OCI-LY7 (cell line): ENCODE measurements at regions not wholly inside any gene's neighbourhood (a gene's known extent, or its start where the extent isn't known, plus 50 kb on each side); places are given as distances from the start of the nearest gene placed in this dataset.

Experiments
- BruUV-seq: library from RNA; stranded (reverse); fragments of 400-500 nt; replicated peaks from 2 replicates; lab custom pipeline; 2021; lab: Mats Ljungman, UMichigan
- CTCF ChIA-PET: fragments of 300-600 bp; sonication (Branson Sonifier 250); formaldehyde crosslinking; loops from one replicate; lab custom pipeline; 2022; ENCODE audit warnings: antibody characterized with exemption; ENCODE audit not compliant: unreplicated experiment; lab: Charles Lee
- POLR2A ChIA-PET: fragments of 300-600 bp; sonication (Branson Sonifier 250); formaldehyde crosslinking; loops from one replicate; lab custom pipeline; 2022; ENCODE audit warnings: antibody characterized with exemption; lab: Charles Lee
- DNase-seq: peaks from one replicate; pipeline ENCODE4 v3.0.0-alpha.2; 2015; ENCODE audit warnings: low spot score
- H2AFZ ChIP-seq: fragments of 200-600 bp; sonication (generic), shearing (Covaris generic); 2 replicates; pipeline ENCODE4 v1.6.1; 2014; ENCODE audit warnings: mild to moderate bottlenecking, antibody characterized with exemption, low read length, moderate library complexity
- H3K27ac ChIP-seq: fragments of 200-600 bp; sonication (generic); 2 replicates; pipeline ENCODE4 v1.5.1; 2014; ENCODE audit warnings: mixed run types, low read depth, mild to moderate bottlenecking, moderate library complexity, low read length, inconsistent platforms; ENCODE audit not compliant: poor library complexity, severe bottlenecking
- H3K36me3 ChIP-seq: fragments of 200-600 bp; sonication (generic); 2 replicates; pipeline ENCODE4 v1.6.1; 2014; ENCODE audit warnings: mild to moderate bottlenecking, antibody characterized with exemption, low read length, moderate library complexity, mixed read lengths; ENCODE audit not compliant: insufficient read depth
- H3K4me1 ChIP-seq: fragments of 200-600 bp; sonication (generic); 2 replicates; pipeline ENCODE4 v1.5.1; 2014; ENCODE audit warnings: mild to moderate bottlenecking, low read length; ENCODE audit not compliant: insufficient read depth, poor library complexity, severe bottlenecking
- H3K4me2 ChIP-seq: fragments of 200-600 bp; sonication (generic); 2 replicates; pipeline ENCODE4 v1.6.1; 2014; ENCODE audit warnings: mild to moderate bottlenecking, low read length
- H3K4me3 ChIP-seq: fragments of 200-600 bp; sonication (generic); 2 replicates; pipeline ENCODE4 v1.5.1; 2014; ENCODE audit warnings: mild to moderate bottlenecking, low read depth, low read length; ENCODE audit not compliant: poor library complexity, severe bottlenecking
- H3K79me2 ChIP-seq: fragments of 200-600 bp; sonication (generic); 2 replicates; pipeline ENCODE4 v1.6.1; 2016; ENCODE audit warnings: low read depth, mild to moderate bottlenecking, low read length, moderate library complexity, mixed read lengths; ENCODE audit not compliant: insufficient read depth
- H3K9me2 ChIP-seq: fragments of 200-600 bp; sonication (generic); 2 replicates; pipeline ENCODE4 v1.6.1; 2016; ENCODE audit warnings: mild to moderate bottlenecking, low read length, mixed read lengths; ENCODE audit not compliant: insufficient read depth
- H3K9me3 ChIP-seq: fragments of 200-600 bp; sonication (generic); 2 replicates; pipeline ENCODE4 v1.6.1; 2014; ENCODE audit warnings: mild to moderate bottlenecking, mixed run types, low read length, mixed read lengths
- H4K20me1 ChIP-seq: fragments of 200-600 bp; sonication (generic); 2 replicates; pipeline ENCODE4 v1.6.1; 2014; ENCODE audit warnings: mild to moderate bottlenecking, antibody characterized with exemption, low read length, moderate library complexity, mixed read lengths; ENCODE audit not compliant: insufficient read depth
- EZH2phosphoT487 ChIP-seq: fragments of 200-600 bp; sonication (generic); IDR thresholded peaks from 2 replicates; pipeline ENCODE4 v1.6.1; 2018; ENCODE audit warnings: low read depth, borderline replicate concordance, mild to moderate bottlenecking, mixed run types, antibody characterized with exemption, low read length, moderate library complexity, mixed read lengths
- intact Hi-C: fragments of 100-400 bp; cut with micrococcal nuclease; formaldehyde crosslinking; loops from one replicate; pipeline ENCODE4 v1.10.0; 2022; ENCODE audit not compliant: unreplicated experiment
- TF ChIP-seq, protein P1 (sequence below): fragments of 200-600 bp; sonication (generic); conservative IDR thresholded peaks from 2 replicates; pipeline ENCODE4 v1.5.1; 2014; ENCODE audit warnings: mild to moderate bottlenecking, antibody characterized with exemption, low read length, moderate library complexity, mixed read lengths

DNA sequence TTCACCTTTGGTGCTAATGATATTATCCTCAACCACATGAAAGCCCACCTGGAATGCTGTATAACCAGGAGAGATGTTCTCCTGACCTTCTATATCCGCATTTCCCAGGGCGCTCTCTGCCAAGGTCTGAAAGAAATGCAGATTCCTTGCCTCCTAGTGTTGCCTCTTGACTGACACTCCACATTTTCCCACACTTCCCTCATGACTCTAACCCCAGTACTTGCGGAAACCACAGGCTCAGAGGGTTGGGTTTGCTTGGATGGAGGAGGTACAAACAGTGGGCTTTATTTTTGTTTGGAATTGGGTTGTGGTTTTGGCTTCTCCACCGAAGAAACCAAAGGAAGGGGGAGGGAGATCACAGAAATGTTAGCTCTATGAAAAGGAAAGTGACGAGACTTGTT, 222.9 kb upstream of the CELF2 start:
- Histone ChIP-seq H4K20me1 (no peaks in the 10 kb centered on the region), H3K9me3 (no peaks in the 10 kb centered on the region), H3K4me2 (no peak overlapping the region), H2AFZ (no peak overlapping the region), H3K9me2 (no peaks in the 10 kb centered on the region), H3K27ac (no peak overlapping the region), H3K4me1 (no peaks in the 10 kb centered on the region), H3K79me2 (no peaks in the 10 kb centered on the region), H3K4me3 (no peak overlapping the region), H3K36me3 (no peaks in the 10 kb centered on the region)
- BruUV-seq = no TSS peak
- CTCF ChIA-PET = no interaction called here
- POLR2A ChIA-PET = interaction anchor here (0.9 kb wide), 1 partner anchor 11 kb away, joined by 3 read pairs; no protein-coding TSS in a partner anchor
- intact Hi-C loops = no loop called here
- no peak for TF ChIP-seq EZH2phosphoT487
- TF ChIP-seq, protein P1, sequence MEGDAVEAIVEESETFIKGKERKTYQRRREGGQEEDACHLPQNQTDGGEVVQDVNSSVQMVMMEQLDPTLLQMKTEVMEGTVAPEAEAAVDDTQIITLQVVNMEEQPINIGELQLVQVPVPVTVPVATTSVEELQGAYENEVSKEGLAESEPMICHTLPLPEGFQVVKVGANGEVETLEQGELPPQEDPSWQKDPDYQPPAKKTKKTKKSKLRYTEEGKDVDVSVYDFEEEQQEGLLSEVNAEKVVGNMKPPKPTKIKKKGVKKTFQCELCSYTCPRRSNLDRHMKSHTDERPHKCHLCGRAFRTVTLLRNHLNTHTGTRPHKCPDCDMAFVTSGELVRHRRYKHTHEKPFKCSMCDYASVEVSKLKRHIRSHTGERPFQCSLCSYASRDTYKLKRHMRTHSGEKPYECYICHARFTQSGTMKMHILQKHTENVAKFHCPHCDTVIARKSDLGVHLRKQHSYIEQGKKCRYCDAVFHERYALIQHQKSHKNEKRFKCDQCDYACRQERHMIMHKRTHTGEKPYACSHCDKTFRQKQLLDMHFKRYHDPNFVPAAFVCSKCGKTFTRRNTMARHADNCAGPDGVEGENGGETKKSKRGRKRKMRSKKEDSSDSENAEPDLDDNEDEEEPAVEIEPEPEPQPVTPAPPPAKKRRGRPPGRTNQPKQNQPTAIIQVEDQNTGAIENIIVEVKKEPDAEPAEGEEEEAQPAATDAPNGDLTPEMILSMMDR = no peak
- DNase-seq = no peak

DNA sequence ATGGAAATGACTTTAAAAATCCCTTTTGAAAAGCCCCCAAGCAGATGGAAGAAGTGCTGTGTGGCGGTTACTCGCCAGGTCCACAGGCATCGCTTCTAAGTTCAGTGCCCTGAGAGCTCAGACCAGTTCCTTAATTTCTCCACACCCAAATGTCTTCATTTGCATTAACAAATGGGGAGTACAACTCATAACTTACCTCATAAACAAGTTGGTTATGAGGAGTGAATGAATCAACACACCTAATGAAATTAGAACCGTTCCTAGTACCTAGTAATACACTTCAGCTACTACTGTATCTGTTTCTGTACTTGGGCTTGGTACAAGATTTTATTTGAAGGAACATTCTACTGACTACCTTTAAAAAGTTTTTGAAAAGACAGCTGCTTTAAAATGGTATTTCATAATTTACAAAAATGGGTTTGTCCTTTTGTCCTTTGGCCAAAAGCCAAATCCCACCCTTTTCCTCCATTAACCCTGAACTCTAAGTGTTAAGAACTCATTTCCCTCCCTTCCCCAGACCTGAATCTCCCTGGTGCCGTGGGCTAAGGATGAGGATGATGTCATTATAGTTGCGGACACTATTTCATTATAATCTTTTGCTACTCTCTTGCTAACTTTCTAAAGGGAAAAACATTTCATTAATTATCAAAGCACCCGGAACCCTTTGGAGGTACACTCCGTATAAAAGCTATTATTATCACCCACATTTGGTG, 221.5 kb upstream of the CELF2 start:
- no peak overlapping the region for H3K27ac ChIP-seq

More for the DNA sequence above, 221.5 kb upstream of the CELF2 start:
- no peak overlapping the region for H3K4me3 ChIP-seq
- no peaks in the 10 kb centered on the region for H3K9me3 ChIP-seq
- DNase-seq = no peak
- CTCF ChIA-PET = no interaction called here
- H2AFZ ChIP-seq = no peak overlapping the region
- H4K20me1 ChIP-seq = no peaks in the 10 kb centered on the region
- TF ChIP-seq, protein P1 = no peak
- TF ChIP-seq EZH2phosphoT487 = no peak
- H3K36me3 ChIP-seq = no peaks in the 10 kb centered on the region
- no peaks in the 10 kb centered on the region for H3K4me1 ChIP-seq
- BruUV-seq = no TSS peak
- no peaks in the 10 kb centered on the region for H3K79me2 ChIP-seq
- H3K4me2 ChIP-seq = no peak overlapping the region
- no peaks in the 10 kb centered on the region for H3K9me2 ChIP-seq
- intact Hi-C loops = no loop called here
- POLR2A ChIA-PET = interaction anchor here (0.6 kb wide), 1 partner anchor 239 kb away, joined by 3 read pairs; no protein-coding TSS in a partner anchor
